ENCODE measurements at regions not wholly inside any gene's neighbourhood (a gene's known extent, or its start where the extent isn't known, plus 50 kb on each side); places are given as distances from the start of the nearest gene placed in this dataset.

DNA sequence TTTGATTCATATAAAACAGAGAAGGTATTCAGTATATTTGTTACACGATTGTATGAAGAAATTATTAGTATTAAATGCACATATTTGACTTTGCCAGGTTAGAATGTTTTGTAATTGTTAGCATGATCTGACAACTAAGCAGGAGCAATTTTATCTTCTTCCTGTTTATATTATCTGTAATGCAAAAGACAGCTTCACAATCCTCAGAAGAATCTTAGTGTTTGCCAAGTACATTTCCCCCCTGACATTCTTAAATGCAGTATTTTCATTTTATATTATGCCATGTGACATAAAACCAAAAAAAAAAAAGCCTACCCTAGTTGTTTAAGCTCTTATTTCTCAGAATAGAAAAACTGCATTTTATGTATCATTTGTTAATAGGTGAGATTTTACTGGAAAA, 469.4 kb downstream of the FOXG1 start:
- no peak overlapping the region for H3K27ac ChIP-seq (ENCODE audit: low read depth in 2 of 2, low read length in 2 of 2)
- no peaks in the 10 kb centered on the region for H3K36me3 ChIP-seq (ENCODE audit: control insufficient read depth in 2 of 3, insufficient read depth in 3 of 3, low read length in 3 of 3)
- TF ChIP-seq, protein P1, sequence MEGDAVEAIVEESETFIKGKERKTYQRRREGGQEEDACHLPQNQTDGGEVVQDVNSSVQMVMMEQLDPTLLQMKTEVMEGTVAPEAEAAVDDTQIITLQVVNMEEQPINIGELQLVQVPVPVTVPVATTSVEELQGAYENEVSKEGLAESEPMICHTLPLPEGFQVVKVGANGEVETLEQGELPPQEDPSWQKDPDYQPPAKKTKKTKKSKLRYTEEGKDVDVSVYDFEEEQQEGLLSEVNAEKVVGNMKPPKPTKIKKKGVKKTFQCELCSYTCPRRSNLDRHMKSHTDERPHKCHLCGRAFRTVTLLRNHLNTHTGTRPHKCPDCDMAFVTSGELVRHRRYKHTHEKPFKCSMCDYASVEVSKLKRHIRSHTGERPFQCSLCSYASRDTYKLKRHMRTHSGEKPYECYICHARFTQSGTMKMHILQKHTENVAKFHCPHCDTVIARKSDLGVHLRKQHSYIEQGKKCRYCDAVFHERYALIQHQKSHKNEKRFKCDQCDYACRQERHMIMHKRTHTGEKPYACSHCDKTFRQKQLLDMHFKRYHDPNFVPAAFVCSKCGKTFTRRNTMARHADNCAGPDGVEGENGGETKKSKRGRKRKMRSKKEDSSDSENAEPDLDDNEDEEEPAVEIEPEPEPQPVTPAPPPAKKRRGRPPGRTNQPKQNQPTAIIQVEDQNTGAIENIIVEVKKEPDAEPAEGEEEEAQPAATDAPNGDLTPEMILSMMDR (IDR thresholded peaks at IDR 0.05; ENCODE audit: borderline replicate concordance, extremely low read depth, insufficient read depth), result no peak
- intact Hi-C loops (cut with DNase I), result no loop called here
- no peak overlapping the region for H3K4me3 ChIP-seq (ENCODE audit: low read length in 3 of 3)
- H3K9me3 ChIP-seq (ENCODE audit: control insufficient read depth in 2 of 3, insufficient read depth in 1 of 3, low read length in 3 of 3), result no peaks in the 10 kb centered on the region
- no peaks in the 10 kb centered on the region for H3K27me3 ChIP-seq (ENCODE audit: control insufficient read depth, insufficient read depth, low read length)
- no peak overlapping the region for H3K9ac ChIP-seq (ENCODE audit: low read length in 3 of 3)
- H3K4me1 ChIP-seq (ENCODE audit: control insufficient read depth in 2 of 3, insufficient read depth in 2 of 3, low read depth in 1 of 3, low read length in 3 of 3), result no peaks in the 10 kb centered on the region
- DNase-seq (no peak), FAIRE-seq (no peak)

DNA sequence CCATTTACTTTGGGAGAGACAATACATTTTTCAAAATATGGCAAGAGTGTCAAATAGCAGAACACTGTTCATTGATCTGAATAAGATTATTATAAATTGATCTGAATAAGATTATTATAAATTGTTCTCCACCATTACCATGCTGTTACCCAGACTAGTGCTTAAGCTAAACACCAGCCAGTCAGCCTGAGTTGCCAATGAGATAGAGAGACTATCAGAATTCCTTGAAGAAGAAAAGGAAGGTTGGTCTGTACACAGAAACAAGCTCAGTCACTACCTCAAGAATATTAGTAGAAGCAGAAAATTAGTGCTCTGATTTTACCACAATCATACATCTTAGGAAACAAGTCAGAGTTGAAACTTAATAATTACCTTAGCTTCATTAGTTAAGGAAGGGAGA, 469.8 kb downstream of the FOXG1 start:
- intact Hi-C loops (cut with DNase I), result no loop called here
- no peak overlapping the region for H3K9ac ChIP-seq (ENCODE audit: low read length in 3 of 3)
- no peak for FAIRE-seq

DNA sequence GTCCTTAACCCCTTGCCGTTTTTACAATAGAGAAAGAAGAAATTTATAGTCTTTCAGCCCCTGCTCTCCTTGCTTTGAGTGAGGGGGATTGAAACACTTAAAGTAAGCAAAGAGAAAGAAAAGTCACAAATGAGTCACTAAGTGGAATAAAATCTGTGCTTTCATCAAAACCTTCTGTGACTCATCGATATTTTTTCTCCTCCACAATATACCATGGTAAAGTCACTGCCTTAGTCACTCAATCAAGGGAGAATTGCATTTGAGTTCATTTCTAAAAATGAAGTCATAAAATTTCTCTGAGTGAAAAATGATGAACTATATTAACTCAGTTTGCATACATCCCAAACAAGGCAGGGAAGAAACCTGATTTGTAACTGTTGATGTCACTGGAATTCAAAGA, 470.3 kb downstream of the FOXG1 start:
- intact Hi-C loops (cut with DNase I), result no loop called here

More for the DNA sequence above, 469.8 kb downstream of the FOXG1 start:
- H3K27ac ChIP-seq (ENCODE audit: low read depth in 2 of 2, low read length in 2 of 2), result no peak overlapping the region
- H3K36me3 ChIP-seq (ENCODE audit: control insufficient read depth in 2 of 3, insufficient read depth in 3 of 3, low read length in 3 of 3), result no peaks in the 10 kb centered on the region
- H3K4me1 ChIP-seq (ENCODE audit: control insufficient read depth in 2 of 3, insufficient read depth in 2 of 3, low read depth in 1 of 3, low read length in 3 of 3), result no peaks in the 10 kb centered on the region
- H3K4me3 ChIP-seq (ENCODE audit: low read length in 3 of 3), result no peak overlapping the region
- no peak for DNase-seq
- no peaks in the 10 kb centered on the region for H3K9me3 ChIP-seq (ENCODE audit: control insufficient read depth in 2 of 3, insufficient read depth in 1 of 3, low read length in 3 of 3)
- TF ChIP-seq, protein P1 (IDR thresholded peaks at IDR 0.05; ENCODE audit: borderline replicate concordance, extremely low read depth, insufficient read depth), result no peak
- H3K27me3 ChIP-seq (ENCODE audit: control insufficient read depth, insufficient read depth, low read length), result no peaks in the 10 kb centered on the region

More for the DNA sequence above, 470.3 kb downstream of the FOXG1 start:
- Histone ChIP-seq H3K9ac (ENCODE audit: low read length in 3 of 3) (no peak overlapping the region), H3K27me3 (ENCODE audit: control insufficient read depth, insufficient read depth, low read length) (no peaks in the 10 kb centered on the region), H3K27ac (ENCODE audit: low read depth in 2 of 2, low read length in 2 of 2) (no peak overlapping the region), H3K9me3 (ENCODE audit: control insufficient read depth in 2 of 3, insufficient read depth in 1 of 3, low read length in 3 of 3) (no peaks in the 10 kb centered on the region), H3K4me3 (ENCODE audit: low read length in 3 of 3) (no peak overlapping the region), H3K36me3 (ENCODE audit: control insufficient read depth in 2 of 3, insufficient read depth in 3 of 3, low read length in 3 of 3) (no peaks in the 10 kb centered on the region), H3K4me1 (ENCODE audit: control insufficient read depth in 2 of 3, insufficient read depth in 2 of 3, low read depth in 1 of 3, low read length in 3 of 3) (no peaks in the 10 kb centered on the region)
- DNase-seq, result no peak
- TF ChIP-seq, protein P1 (IDR thresholded peaks at IDR 0.05; ENCODE audit: borderline replicate concordance, extremely low read depth, insufficient read depth), result no peak
- no peak for FAIRE-seq
